ENCODE measurements at regions not wholly inside any gene's neighbourhood (a gene's known extent, or its start where the extent isn't known, plus 50 kb on each side); places are given as distances from the start of the nearest gene placed in this dataset.

DNA sequence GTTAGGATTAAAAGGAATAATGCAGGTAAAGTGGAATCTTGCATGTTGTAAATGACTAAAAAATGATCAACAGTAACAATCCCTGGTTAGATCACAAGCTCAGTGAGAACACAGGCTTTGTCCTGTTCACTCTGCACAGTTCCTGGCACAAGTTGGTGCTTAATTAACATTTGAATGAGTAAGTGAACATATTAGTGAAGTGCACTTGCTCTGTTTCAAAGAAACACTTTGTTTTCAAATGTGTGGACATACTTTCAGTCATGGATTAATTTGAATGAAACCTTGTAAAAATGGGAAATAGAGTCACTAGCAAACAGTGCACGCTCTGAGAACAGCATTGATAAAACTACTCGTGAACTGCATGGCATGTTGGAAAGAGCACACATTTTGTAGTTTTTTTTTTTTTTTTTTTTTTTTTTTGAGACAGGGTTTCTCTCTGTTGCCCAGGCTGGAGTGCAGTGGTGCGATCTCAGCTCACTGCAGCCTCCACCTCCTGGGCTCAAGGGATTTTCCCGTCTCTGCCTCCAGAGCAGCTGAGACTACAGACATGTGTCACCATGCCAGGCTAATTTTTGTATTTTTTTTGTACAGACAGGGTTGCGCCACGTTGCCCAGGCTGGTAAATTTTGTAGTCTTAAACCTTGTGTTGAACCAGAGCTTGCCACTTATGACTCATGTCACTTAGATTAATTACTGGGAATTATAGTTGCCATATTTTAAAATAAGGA, 159.9 kb downstream of the LURAP1L start:
- no peak for DNase-seq

DNA sequence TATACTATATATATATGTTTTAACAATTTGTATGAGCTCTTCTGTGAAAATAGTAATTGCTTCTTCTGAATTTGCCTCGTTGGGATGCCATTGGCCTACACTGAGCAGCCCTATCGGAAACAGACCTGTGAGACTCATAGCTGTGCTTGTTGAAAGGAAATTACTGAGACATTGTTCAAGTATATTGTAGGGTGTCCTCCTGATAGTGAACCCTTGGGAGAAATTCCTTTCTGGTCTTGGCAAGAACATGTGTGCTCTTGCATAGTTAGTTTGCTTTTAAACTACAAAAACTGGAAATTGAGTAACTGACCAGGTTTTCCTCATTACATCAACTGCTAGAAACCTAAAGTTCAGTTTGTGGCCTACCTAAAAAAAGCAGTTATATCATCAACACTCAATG, 160.9 kb downstream of the LURAP1L start:
- DNase-seq = no peak

DNA sequence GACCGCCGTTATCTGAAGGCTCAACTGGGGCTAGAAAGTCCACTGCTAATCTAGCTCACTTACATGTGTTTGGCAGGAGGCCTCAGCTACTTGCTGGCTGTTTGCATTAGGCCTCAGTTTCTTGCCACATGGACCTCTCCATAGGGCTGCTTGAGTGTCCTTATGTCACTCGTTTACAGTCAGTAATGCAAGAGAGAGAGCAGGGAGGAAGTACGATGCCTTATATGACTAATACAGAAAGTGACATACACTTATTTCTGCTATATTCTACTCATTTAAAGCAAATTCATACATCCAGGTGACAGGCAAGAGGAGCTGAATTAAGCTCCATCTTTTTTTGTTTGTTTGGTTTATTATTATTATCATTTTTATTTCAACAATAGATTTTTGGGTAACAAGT, 179.6 kb downstream of the LURAP1L start:
- DNase-seq = no peak

DNA sequence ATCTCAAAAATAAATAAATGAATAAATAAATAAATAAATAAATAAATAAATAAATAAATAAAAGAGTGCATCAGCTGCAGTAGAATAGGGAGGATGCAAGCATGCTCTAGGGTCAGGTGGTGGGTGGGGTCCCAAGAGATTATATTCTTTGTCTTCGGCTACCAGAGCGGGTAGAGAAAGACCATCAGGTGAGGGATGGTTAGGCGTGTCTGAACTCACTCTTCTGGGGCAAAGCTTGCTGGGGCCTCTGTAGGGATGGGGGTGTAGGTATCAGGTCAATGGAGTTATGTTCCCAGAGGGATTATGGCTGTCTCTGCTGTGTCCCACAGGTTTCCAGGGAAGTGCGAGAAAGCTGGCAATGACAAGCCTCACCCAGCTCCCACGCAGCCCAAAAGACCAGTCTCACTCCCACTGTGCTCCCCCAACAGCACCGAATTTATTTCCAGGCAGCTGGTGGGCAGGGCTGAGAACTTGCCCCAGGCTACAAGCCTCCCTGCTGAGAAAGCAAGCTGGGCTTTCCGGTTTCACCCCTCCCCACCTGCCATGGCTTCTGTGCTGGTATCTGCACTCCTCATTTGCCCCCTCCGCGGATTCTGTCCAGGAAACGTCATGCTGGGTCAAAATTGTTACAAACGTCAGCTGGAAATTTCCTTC, 180.8 kb downstream of the LURAP1L start:
- DNase-seq = peak; percentile 73

DNA sequence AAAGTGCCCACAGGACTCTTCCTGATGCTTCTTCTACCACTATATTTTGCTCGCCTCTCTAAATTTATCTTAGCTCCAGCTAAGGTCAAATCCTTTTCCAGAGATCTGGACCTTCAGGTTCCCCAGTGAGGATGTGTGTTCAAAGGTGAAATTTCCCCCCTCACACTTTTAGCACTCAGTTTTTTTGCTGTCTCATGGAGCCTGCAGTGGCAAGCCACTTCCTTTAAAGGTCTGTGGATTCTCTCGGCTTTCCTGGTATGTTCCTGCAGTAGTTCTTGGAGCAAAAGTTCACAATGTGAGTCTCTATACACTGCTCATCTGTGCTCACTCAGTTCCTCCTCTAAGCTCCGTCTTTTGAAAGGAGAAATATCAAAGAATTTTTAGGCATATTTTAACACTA, 181.4 kb downstream of the LURAP1L start:
- no peak for DNase-seq

DNA sequence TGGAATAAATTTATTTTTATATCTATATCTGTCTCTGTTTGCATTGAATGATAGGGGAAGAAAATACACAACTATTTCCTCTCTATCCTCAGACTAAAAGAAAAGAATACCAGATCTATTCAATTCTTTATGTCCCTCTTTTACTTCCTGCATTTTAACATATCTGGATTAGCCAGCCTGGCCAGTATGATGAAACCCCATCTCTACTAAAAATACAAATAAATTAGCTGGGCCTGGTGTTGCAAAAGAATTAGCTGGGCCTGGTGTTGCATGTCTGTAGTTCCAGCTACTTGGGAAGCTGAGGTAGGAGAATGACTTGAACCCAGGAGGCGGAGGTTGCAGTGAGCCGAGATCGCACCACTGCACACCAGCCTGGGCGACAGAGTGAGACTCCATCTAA, 182.0 kb downstream of the LURAP1L start:
- DNase-seq = no peak

DNA sequence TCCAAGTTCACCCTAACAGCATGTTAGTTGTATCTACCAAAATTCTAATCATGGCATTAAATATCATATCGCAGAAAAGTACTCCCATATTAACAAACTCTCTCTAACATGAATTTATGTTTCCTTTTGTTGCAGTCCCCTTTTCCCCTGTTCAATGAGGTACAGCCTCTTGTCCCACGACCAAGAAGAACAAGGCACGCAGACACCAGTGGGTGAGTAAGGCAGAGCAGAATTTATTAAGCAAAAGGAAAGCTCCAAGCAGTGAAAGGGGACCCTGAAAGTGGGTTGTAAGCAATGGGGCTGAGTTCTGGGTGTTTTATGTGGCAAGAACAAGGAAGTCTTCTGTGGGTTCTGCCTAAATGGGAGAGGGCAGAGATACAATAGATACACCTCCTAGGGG, 183.5 kb downstream of the LURAP1L start:
- DNase-seq = no peak

DNA sequence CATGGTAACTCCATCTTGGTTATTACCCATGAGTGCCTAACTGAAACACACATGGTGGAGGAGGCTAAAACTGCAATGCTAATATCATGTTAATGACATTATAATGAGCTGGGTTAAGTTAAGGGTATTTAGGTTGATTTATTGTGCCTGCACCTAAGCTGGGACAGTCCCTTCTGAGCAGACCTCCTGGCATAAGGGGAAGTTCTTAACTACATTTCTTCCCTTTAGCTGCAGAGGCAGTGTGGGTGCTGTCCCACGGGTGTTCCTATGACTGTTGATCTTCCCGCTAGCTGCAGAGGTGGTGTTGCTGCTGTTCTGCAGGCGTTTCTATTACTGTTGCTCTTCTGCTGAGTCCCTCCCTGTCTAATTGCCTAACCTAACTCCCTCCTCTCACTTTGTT, 183.9 kb downstream of the LURAP1L start:
- no peak for DNase-seq

DNA sequence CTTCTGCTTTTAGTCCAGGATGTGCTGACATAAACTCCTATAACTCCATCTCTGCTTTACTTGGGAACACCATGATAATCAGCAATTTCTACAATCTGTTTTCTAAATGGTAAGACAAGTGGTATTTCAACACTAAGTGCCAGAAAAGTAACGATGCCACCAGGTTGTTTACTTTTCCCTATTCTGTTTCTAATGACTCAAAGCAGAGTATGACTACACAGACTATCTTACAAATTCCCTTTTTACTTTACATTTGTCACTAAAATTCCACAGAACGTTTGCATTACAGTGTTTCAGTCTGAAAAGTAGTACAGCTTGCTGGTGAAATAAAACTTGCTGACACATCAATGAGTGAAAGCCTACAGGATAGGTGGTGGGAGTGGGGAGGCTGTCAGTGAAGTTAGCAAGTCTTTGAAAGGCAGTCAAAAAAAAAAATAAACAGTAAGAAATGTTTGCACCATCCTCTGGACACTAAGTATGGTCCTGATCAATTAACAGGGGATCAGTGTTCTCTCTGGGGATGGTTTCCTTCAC, 186.5 kb downstream of the LURAP1L start:
- DNase-seq = no peak

DNA sequence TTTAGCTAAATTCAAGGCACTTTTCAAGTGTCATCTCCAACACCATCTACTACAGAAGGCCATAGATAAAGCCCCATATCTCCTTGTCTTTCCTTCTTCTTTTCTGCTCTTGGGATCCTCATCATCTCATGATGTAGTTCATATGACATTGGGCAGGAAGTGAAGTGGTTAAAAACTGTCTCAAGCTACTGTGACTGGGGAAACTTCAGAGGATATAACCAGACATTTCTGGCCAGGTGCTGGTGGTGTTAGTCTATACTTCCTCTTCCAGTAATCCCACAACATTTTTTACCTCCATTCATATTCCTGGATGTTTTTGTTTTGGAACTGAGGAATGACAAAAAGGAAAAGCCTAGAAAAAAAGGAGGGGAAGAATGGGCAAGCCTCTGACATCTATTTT, 188.7 kb downstream of the LURAP1L start:
- no peak for DNase-seq

DNA sequence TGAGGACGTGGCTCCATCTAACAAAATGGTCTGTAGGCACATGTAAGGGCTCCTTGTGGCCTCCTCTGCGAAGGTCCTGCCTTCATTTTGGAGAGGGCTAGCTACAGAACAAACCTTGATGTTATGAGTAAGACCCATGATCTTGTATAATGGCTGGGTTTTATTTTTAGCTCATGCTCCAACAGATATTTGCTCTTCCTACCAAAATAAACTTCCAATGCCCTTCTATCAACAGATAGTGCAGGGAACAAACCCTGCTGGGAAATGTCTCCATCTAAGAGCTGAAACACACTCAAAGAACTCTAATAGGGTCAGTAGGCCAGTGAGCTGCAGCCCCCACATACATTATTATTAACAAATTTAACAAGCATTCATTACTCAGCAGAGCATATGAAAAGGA, 189.5 kb downstream of the LURAP1L start:
- DNase-seq = no peak

DNA sequence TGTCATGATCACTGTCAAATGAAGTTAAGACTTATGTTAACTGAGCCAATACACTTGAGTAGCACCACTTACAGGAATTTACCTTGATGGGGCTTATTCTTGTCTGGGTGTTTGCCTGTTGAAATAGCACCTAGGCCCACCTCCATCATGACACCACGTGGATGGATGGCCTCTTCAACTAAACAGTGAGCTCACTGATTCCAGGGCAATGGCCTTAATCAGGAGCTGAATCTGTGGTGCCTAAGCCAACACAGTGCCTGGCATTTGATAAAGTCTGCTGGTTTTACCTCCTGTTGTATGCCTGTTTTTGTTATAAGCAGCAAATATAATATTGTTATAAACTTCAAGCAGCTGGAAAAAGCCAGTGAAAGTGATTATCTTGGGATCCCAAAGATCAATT, 190.5 kb downstream of the LURAP1L start:
- DNase-seq = no peak

DNA sequence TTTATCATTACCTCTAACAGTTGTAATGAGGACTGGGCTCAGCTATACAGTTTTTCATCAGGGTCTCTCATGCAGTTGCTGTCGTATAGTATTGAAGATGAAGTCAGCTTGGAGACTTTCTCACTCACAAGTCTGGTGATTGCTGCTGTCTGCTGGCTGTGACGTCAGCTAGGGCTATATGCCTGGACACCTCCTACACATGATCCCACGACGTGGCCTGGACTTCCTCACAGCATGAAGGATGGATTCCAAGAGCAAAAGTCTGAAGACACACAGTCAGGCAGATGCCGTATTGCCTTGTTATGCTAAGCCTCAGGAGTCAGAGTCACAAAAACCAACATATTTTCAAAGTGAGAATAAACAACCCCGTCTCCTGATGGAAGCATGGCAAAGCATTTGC, 193.3 kb downstream of the LURAP1L start:
- DNase-seq = no peak

DNA sequence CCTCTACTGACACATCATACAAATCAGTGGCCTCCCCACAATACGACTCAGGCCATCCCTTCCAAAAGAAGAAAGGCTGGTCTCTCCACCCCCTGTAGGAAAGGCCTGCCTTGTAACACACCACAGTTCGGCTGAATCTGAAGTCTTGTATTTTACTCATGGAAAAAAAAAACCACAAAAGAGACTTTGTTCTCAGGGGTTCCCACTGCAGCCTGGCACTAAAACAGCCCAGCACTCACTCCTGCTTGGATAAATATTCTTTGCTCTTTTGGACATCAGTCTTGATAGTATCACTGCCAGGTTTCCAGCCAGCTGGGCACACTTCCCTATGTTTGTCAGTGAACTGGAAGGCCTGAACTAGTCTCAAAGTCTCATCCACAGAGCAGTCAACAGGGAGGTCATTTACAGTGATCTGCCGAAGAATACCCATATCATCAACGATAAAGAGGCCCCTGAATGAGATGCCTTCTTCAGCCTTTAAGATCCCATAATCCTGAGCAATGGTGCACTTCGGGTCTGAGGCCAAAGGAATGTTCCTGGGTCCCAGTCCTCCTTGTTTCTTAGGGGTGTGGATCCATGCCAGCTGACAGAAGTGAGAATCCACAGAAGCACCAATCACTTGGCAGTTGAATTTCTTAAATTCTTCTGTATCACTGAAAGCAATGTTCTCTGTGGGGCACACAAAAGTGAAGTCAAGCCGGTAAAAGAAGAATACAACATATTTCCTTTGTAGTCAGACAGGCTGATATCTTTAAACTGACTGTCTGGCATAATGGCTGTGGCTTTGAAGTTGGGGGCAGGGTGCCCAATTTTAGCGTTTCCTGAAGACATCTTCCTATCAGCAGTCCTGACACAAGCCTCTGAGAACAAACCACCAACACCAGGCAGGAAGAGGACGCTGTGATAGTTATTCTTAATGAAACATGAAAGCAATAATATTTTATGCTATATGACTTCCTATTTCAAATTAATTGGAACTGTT, 198.1 kb downstream of the LURAP1L start:
- peak; percentile 38 for DNase-seq

DNA sequence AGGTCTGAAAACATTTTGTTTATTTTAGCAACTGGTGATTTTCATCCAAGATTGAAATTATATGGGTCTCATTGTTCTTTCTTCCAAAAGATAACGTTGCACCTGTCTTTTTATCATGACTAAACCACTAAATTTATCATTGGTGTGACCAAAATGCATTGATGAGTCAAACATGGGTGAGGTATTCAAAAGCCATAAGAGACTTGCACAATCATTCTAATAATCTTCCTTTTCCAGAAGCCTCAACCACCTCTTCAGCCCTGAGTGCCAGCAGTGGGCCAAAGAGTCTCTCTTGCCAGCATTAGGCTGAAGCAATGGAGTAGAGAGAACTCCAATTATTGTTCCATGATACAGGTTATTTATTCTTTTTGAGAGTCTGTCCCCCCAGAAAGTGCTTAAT, 198.9 kb downstream of the LURAP1L start:
- DNase-seq = no peak

DNA sequence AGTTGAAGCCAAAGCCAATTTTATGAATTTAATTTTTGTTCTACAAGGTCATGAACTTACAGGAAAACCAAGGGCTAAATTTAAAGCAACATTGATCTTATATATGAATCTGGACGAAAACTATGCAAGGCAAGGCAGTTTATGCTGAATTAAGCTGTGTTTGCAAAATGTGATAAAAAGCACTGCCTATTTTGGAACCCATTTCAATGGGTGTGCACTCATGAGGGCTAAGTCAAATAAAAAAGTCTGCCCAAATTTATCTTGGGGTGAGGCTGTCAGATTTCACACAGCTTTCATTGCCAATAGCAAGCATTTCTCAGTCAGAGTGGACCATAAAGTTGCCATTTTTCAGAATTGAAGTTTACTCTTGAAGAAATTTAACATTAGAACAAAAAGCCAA, 199.9 kb downstream of the LURAP1L start:
- DNase-seq = no peak

DNA sequence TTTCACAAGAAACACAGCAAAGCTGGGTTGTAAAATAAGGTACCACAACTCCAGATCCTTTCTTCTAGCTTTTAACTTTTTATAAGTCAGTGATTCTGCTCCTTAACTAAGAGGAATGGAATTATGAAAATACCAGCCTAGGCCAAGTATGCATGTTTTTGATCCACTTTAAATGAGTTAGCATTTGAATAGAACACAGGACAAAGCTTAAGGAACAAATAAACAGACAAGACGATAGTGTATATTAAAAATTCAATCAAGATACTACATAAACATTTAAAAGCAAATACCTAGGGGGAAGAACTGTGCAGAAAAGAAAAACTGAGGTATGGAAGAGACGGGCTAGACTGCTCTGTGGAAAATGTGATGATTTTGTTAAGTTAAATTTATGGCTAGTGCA, 200.7 kb downstream of the LURAP1L start:
- no peak for DNase-seq

DNA sequence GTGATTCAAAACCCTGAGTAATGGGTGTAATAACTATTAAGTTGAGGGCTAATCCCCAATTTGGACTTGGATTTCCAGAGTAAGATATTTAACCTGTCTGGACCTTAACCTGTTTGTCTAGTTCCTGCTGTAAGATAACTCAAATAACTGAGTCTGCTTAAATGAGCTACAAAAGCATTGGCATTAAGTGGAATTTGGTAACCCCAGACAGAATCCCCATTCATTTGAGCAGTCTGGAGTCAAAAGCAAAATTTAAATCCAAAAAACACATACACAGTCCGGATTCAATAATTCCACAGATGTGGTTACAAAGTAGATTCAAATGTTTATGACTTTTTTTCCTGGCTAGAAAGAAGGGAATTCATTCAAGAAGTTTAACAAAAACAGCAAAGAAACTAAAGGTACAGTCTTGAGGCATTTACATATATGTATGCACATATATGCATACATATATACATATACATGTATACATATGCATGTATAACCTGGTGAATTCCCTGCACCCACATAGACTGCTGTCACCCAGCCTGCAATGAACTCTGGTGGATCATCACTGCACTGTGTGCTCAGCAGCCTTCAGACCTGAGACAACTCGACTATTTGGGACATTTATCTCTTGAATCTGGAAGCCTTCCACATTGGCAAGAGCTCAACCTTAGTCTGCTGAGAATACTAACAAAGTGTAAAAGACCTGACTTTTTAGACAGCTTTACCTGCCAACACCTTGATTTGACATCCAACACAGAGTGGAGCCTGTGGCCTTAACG, 205.4 kb downstream of the LURAP1L start:
- DNase-seq = no peak

DNA sequence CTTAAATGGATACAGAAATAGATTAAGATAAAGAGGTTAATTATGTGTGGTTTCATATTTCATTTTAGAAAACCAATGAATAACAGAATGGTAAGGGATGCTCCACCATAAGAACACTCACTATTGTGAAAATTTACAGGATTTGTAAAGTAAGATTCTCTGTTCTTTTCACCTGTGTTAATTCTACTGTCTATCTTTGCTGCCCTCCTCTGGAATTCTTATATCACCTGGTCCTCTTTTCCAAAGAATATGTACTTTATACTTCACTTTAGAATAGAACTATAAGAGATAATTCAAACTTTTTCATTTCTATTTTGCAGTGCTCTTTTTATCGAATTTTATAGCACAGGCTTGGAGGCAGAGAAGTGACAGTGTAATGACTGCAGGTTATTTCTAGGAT, 213.4 kb downstream of the LURAP1L start:
- DNase-seq = no peak

DNA sequence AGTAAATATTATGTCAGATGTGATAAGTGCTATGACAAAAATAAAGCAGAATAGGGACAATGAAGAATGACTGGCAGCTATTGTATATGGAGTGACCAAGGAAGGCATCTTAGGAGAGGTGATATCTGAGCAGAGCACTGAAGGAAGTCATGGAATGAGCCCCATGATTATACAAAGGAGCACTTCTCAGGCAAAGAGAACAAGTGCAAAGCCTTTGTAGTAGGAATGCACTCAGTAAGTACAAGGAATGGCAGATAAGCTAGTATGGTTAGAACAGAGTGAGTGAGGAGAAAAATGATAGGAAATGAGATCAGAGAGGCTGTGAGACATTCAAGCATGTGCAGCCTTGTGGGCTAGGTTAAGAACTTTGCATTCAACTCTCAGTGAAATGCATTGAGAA, 214.8 kb downstream of the LURAP1L start:
- no peak for DNase-seq

DNA sequence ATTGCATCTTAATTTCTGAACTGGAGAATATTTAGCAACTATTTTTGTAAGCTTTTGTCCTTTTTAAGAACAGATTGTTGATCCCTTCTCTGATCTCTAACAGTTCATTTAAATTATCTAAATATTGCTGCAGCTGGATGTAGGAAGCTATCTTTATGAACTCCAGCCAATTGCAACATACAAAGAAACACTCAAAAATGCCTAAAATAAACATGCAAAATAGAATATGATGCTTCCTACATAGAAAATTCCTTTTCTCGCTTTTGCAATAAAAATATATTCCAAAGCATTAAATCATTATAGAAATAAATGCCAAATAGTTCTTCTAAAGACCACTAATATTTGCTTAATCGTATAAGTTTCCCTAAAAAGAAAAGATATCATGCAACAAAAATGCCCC, 218.6 kb downstream of the LURAP1L start:
- DNase-seq = no peak

DNA sequence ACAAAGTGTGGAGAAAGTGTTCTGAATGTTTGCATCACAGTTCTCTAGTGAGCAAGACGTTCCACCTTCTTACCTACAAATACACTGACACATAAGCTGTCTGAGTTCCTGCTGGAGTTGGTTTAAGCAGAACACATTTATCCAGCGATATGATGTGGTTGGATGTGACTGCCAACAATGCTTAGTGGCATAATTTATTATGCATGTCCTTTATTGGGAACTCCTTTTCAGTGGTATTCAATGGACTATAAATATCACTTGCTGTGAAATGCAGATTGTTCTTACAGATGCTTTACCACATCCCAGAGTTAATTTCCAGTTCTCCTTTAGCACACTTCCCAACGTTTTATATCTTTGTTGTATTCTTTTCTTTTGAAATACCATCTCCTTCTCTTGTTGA, 222.2 kb downstream of the LURAP1L start:
- no peak for DNase-seq

Measured in RPMI8226 (cell line).